GM21526 (cell line): ENCODE measurements at regions not wholly inside any gene's neighbourhood (a gene's known extent, or its start where the extent isn't known, plus 50 kb on each side); places are given as distances from the start of the nearest gene placed in this dataset.

Experiments
- ATAC-seq: cut with Tn5 transposase; IDR thresholded peaks from one replicate; pipeline ENCODE4 v1.9.1; 2021; ENCODE audit warnings: moderate library complexity; ENCODE audit not compliant: unreplicated experiment, low FRiP score

- ATAC-seq, result no peak
Measured at GRCh38 chr3:86738684-86739083, 252.3 kb downstream of the VGLL3 start.

GRCh38 chr3:86737517-86737916 lies 253.4 kb downstream of the VGLL3 start:
- ATAC-seq, result no peak

GRCh38 chr3:86733257-86733656 lies 257.7 kb downstream of the VGLL3 start:
- ATAC-seq, result no peak

- ATAC-seq, result no peak
Measured at GRCh38 chr3:86731501-86731901, 259.4 kb downstream of the VGLL3 start.

DNA sequence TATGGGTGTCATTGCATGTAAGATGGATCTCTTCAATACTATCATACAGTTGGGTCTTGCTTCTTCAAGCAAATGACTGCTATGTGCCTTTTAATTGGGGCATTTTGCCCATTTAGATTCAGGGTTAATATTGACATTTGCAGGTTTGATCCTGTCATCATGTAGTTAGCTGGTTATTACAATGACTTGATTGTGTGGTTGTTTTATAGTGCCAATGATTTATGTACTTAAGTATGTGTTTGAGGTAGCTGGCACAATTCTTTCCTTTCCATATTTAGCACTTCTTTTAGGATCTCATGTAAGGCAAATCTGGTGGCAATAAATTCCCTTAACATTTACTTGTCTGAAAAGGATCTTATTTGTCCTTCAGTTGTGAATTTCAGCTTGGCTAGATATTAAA lies 267.5 kb downstream of the VGLL3 start:
- ATAC-seq, result no peak

- no peak for ATAC-seq
Measured at GRCh38 chr3:86711634-86712033, 279.3 kb downstream of the VGLL3 start.

GRCh38 chr3:86708893-86709292 lies 282.1 kb downstream of the VGLL3 start:
- no peak for ATAC-seq

DNA sequence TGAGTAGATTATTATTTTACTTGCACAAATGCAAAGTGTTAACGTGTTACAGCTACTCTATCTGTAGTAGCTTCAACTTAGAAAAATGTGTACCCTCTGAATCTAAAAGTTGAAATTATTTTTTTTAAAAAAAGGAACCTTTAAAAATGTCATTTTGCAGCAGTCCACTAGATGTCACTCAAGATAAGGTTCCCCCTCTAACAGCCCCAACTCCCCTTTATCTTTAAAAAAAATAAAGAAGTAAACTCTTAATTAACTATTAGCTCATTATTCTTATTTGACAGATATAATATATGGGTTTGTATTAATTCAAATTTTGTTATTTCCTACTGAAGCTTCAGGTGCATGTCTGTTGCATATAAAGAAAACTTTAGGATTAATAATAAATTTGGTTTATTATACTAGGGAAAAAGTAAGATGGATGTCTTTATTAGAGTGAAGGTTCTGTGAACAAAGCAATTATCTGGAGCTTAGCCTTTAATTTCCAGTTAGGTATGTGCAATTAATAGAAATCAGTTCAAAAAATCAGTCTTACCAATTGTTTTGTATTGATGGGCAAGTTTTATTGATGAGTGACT lies 288.5 kb downstream of the VGLL3 start:
- no peak for ATAC-seq

DNA sequence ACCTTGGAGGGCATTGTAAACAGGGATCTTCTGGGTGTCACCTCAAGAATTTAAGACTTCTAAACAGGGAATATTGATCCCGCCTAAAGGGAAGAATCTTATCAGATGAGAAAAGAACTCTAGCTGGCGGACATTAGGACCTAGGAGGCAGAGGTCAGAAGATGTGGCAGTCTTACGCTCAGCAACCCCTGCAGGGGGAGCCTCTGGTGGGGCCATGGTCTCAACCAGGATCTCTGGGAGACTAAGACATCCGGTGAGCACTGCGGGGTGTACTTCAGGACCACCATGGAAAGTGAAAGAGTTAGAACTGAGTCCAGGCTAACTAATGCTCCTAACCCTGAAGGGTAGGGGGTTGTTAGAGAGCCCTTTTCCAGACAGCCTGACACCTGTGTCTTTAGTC lies 295.2 kb downstream of the VGLL3 start:
- ATAC-seq, result no peak

GRCh38 chr3:86673991-86674390 lies 317.0 kb downstream of the VGLL3 start:
- no peak for ATAC-seq

- no peak for ATAC-seq
Measured at GRCh38 chr3:86661817-86662216, 329.1 kb downstream of the VGLL3 start.

GRCh38 chr3:86658876-86659275 lies 332.1 kb downstream of the VGLL3 start:
- ATAC-seq, result no peak

GRCh38 chr3:86654806-86655460 lies 336.0 kb downstream of the VGLL3 start:
- no peak for ATAC-seq

DNA sequence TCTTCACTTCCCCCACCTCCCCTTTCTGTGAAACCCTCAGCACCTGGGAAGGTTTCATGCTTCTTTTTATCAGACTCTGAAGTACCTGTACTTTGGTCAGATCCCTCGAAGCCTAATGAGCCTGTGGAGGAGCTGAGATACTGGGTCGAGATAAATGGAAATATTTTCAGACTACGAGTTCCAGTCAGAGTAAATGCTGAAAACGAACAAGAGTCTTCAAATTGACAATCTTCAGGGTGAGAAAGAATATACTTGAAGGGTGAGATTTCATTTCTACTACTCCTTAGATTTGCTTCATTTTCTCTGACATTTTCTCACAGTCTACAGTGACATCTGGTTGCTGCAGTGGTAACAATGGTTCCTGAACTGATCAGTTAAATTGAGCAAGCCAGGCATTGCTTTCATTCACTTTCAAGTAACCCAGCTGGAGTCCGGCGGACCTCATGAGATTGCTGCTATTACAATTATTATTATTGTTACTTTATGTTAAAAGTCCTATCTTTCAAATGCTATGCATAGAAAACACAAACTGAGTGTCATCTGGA lies 337.2 kb downstream of the VGLL3 start:
- ATAC-seq, result no peak

DNA sequence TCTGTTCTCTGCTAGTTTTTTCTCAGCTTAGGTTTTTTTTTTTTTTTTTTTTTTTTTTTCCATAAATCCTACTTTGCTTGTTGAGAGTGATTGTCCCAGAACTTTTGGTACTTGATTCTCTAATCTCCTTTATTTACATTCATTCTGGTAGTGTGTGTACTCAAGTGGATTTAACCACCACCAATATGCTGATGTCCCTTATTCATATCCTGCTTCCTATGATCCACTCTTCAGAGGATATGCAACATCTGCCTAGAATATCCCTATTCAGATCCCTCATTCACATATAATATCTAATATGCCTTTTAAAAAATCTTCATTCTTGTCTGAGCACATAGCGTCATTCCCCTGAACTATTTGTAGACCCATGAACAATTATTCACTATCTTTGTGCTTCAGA lies 342.9 kb downstream of the VGLL3 start:
- ATAC-seq, result no peak

GRCh38 chr3:86645756-86646155 lies 345.2 kb downstream of the VGLL3 start:
- ATAC-seq, result no peak

GRCh38 chr3:86634361-86634760 lies 356.6 kb downstream of the VGLL3 start:
- no peak for ATAC-seq

GRCh38 chr3:86629511-86629910 lies 361.4 kb downstream of the VGLL3 start:
- ATAC-seq, result no peak

- no peak for ATAC-seq
Measured at GRCh38 chr3:86624192-86624591, 366.8 kb downstream of the VGLL3 start.

GRCh38 chr3:86618706-86619105 lies 372.2 kb downstream of the VGLL3 start:
- ATAC-seq, result no peak

- no peak for ATAC-seq
Measured at GRCh38 chr3:86605166-86605565, 385.8 kb downstream of the VGLL3 start.

GRCh38 chr3:86595696-86596095 lies 395.3 kb downstream of the VGLL3 start:
- ATAC-seq, result no peak
